DMS 273 treated with DMSO at 0.1 percent for 48 hours (cell line): ENCODE measurements at regions not wholly inside any gene's neighbourhood (a gene's known extent, or its start where the extent isn't known, plus 50 kb on each side); places are given as distances from the start of the nearest gene placed in this dataset.

Source experiments
- DNase-seq: peaks from one replicate; lab custom pipeline; 2025; lab: John Stamatoyannopoulos, UW

GRCh38 chr7:51666751-51667150 lies 350.1 kb upstream of the COBL start:
- DNase-seq, result no peak

DNA sequence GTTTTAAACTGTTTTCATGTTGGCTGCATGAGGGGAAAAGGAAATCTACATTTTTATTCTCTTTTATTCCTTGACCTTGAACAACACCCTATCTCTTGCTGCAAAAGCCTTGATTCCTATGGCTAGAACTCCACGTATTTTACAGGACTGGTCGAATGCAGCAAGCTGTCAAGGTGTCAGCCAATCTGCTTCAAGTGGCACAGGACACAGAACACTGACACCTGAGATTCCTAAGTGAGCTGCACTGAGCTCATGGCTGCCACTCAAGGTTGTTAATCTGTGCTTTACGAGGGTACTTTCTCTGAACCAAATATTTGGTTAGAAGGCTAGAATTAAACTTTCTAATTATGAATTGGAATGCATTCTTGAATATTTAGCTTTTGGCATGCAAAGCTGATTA lies 349.7 kb upstream of the COBL start:
- no peak for DNase-seq

DNA sequence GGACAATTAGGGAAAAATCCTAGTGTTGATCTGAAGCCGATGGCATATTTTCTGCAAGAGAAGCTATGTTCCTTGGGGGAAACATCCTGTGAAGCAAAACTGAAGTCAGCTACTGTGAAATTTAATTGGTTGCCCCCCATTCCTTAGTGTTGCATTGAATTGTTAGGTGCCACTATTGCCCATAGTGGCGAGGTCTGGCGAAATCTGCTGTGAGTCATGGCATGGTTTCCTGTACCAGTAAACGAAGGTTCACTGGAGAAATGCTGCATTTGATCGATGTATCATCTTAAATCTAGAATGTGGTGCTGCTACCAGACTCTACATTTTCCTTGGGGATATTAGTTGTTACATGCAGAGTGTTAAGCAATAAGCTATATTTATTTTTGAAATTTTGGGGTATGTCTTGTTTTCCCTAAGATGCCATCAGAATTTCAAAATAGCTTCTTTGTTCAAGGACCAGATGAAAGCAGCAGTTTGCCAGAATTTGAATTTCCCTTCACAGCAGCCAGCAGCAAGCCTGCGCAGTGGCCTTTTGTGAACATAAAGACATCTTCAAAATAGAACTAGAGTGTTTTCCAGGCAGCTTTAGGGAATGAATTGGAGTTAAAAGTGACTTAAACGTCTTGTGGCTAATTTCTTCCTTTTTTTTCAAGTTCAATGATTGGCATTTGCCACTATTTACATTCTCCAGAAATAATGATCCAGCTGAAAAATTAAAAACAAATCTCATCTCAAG lies 348.6 kb upstream of the COBL start:
- no peak for DNase-seq

- no peak for DNase-seq
Measured at GRCh38 chr7:51660516-51660915, 343.9 kb upstream of the COBL start.

- no peak for DNase-seq
Measured at GRCh38 chr7:51658684-51659083, 342.1 kb upstream of the COBL start.

GRCh38 chr7:51647931-51648351 lies 331.3 kb upstream of the COBL start:
- DNase-seq, result no peak

DNA sequence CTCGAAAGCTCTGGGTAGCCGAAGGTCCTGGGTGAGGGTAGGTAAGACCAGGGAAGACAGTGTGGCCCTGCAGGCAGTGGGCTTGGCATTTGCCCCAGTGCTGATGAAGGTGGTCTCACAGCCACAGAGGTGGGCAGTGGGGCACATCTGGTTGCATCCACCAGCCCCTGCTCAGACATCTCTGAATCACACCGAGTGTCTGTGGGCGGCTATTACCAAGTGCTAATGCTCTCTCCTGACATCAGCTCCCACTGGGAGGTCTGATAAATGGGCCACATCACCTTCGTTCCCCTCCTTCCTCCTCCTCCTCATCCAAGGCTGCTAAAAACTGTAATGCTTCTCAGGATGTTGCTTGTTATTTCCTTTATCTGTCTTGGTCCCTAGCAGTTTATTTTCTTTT lies 330.9 kb upstream of the COBL start:
- no peak for DNase-seq

DNA sequence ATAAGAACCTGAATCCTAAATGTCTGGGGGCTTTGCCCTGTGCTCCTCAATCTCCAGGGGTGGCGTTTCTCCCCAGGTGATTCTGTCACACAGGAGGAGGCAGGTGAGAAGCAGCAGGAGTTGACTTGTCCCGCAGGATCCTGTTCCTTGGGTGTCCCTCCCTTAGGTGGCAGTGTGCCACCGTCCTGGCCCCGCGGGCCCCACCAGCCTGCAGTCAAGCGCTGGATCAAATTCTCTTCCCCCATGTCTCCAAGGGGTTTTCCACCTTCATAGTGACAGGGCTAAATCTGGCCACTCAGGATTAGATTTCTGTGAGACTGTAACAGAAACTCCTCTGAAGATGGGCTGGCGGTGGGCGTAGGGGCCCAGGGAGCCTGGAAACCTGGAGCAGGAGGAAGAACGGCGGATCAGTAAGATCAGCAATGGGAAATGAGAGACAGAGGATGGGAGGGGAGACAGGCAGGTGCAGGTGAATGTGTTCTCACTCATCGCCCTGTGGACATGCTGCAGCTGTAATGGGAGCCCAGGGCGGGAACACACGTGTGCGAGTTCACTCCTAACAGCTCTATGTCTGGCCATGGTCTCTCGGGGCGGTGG lies 329.2 kb upstream of the COBL start:
- no peak for DNase-seq

- DNase-seq, result no peak
Measured at GRCh38 chr7:51645255-51645654, 328.6 kb upstream of the COBL start.

DNA sequence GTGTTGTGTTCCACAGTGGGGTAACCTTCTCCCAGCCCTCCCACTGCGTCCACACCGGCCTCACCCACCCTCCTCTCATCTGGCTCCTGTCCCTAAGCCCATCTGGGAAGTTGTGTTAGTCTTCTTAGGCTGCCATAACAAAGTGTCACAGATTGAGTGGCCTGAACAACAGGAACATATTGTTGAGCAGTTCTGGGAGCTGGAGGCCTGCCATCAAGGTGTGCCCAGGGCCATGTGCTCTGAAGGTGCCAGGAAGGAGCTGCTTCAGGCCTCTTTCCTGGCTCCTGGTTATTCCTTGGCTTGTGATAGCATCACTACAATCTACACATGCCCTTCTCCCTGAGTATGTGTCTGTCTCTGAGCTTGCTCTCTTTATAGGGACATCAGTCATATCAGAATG lies 327.6 kb upstream of the COBL start:
- DNase-seq, result no peak

- no peak for DNase-seq
Measured at GRCh38 chr7:51640841-51641240, 324.2 kb upstream of the COBL start.

- DNase-seq, result no peak
Measured at GRCh38 chr7:51639661-51640334, 323.2 kb upstream of the COBL start.

- DNase-seq, result no peak
Measured at GRCh38 chr7:51636503-51636902, 319.9 kb upstream of the COBL start.

DNA sequence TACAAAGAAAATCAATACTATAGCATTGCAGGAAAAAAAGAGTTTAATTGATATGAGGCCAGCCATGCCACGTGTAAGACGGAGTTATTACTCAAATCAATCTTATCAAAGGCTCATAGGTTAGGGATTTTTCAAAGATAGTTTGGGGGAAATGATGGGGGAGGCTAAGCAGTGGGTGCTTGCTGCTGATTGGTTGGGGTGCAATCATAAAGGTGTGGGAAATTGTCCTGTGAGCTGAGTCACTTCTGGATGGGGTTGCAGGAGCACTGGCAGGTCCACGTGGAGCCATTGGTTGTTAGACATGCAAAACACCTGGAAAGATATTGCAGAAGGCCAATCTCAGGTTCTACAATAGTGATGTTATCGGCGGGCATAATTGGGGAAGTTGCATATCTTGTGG lies 319.2 kb upstream of the COBL start:
- no peak for DNase-seq

DNA sequence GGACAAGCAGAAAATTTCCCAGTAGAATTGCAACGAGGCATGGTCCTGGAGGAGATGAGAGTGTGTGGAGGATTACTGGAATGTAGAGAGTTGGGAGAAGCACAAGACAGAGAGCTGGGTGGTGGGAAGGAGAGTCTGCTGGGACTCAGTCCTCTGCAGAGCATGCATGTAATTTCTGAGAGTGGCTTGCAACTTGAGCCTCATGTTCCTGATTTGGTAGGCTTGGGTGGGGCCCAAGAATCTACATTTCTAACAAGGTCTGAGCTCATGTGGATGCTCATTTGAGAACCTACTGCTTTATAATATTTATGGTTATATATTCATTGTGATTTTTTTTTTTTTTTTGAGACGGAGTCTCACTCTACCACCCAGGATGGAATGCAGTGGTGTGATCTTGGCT lies 317.9 kb upstream of the COBL start:
- no peak for DNase-seq

- DNase-seq, result no peak
Measured at GRCh38 chr7:51634025-51634424, 317.4 kb upstream of the COBL start.

DNA sequence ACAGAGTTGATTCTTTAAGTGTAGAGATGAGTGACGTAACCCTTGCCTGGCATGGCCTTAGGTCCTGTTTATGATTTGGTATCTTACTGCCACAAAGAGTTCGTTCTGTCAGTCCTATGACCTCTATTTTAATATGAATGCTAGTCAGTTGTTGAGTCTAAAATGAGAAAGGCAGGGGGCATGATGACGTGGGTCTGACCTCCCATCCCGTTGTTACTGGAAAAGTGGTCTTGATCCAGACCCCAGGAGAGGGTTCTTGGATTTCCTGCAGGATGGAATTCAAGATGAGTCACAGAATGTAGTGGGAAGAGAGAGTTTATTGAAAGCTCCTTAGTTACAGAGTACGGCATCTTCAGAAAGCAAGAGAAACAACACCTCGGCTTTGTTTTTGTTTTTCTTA lies 317.0 kb upstream of the COBL start:
- no peak for DNase-seq

DNA sequence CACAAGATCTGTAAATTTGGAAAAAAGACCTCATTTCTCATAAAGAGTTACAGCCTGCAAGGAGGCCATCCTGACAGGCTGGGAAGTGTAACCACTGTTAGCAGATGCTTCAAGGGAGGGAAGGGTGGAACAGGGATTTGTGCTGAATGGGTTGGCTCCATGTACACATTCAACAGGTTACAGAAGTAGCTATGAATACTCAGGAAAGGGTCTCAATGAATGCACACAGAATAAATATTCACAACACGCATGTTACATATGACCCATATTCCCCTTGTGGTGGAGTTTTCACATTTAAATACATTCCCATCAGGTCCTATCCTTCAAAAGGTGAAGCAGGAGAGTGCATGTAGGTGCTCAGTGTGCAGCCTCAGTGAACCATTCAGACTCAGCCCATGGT lies 316.4 kb upstream of the COBL start:
- no peak for DNase-seq

DNA sequence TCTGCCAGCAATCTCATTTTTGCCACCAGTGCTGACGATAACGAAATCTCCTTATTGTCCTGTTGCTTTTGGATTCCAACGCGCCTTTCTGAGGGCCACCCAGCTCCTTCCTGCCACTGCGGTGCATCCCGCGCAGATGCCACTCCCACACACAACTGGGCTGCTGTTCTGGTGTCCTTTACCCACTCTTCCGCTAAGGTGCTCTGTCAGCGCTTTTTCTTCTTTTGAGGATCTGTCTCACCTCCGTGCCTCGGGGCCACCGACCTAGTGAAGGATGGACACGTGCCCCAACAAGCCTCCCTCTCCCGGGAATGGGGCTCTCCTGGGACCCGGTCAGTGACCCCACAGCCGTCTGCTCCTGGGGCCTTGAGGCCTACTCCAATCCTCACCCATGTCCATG lies 314.3 kb upstream of the COBL start:
- no peak for DNase-seq

- no peak for DNase-seq
Measured at GRCh38 chr7:51629206-51629605, 312.6 kb upstream of the COBL start.

DNA sequence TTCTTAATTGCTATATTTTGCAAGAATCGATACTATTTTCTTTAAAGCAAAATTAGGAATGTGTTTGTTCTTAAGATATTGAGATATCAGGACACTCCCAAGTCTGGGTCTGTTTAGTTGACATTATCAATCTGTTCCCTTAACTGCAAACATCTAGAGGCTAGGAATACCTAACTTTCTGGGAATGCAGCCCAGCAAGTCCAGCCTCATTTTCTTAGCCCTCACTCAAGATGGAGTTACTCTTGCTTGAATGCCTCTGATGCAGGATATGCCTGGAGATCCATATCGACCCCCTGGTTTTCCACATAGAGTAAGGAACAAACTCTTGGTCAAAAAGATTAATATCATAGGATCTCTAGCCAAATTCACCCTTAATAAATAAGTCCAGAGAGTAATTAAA lies 305.3 kb upstream of the COBL start:
- DNase-seq, result no peak

- no peak for DNase-seq
Measured at GRCh38 chr7:51620706-51621105, 304.1 kb upstream of the COBL start.

DNA sequence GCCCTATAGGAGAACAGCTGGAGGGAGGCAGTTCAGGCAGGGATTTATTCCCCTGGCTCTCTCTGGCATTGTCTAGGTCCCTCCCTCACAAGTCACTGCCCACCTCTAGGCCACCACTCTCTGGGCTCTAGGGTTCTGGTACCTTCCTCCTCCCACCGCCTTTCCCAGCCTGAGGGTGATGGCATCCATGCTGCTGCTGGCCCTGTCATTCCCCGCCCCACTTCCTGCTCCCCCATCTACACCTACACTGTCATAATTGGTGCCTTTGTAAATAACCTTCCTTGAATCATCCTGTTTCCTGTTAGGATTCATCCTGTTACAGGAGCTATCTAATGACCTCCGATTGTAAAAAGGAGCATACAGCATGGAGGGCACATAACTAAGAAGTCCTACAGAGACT lies 303.3 kb upstream of the COBL start:
- DNase-seq, result no peak

- DNase-seq, result no peak
Measured at GRCh38 chr7:51617686-51618085, 301.1 kb upstream of the COBL start.
